ENCODE measurements at regions not wholly inside any gene's neighbourhood (a gene's known extent, or its start where the extent isn't known, plus 50 kb on each side); places are given as distances from the start of the nearest gene placed in this dataset.

DNA sequence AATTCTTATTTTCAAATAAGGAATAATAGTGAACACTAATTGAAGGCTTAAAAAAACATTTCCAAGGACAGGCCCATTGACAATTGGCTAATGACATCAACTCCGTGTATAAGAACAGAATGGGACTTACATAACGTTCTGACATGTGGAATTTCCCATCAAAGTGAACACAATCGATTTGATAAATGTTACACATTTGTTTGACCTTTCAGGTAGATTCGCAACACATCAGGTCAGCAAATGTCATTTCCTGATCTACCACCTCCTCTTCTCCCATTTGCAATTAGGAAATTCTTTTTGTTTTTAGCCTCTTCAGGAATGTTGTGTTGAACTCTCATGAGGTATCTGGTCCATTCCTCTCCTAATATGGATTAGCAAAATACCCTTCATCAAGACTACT lies 292.9 kb upstream of the SLC14A2 start:
- no peak for TF ChIP-seq SP1 (IDR thresholded peaks at IDR 0.05; ENCODE audit: low read depth)
- TF ChIP-seq, protein P1, sequence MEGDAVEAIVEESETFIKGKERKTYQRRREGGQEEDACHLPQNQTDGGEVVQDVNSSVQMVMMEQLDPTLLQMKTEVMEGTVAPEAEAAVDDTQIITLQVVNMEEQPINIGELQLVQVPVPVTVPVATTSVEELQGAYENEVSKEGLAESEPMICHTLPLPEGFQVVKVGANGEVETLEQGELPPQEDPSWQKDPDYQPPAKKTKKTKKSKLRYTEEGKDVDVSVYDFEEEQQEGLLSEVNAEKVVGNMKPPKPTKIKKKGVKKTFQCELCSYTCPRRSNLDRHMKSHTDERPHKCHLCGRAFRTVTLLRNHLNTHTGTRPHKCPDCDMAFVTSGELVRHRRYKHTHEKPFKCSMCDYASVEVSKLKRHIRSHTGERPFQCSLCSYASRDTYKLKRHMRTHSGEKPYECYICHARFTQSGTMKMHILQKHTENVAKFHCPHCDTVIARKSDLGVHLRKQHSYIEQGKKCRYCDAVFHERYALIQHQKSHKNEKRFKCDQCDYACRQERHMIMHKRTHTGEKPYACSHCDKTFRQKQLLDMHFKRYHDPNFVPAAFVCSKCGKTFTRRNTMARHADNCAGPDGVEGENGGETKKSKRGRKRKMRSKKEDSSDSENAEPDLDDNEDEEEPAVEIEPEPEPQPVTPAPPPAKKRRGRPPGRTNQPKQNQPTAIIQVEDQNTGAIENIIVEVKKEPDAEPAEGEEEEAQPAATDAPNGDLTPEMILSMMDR (IDR thresholded peaks at IDR 0.05 in 2 of 3, conservative IDR thresholded peaks at IDR 0.05 in 1 of 3; ENCODE audit: borderline replicate concordance in 1 of 3, insufficient read depth in 1 of 3, low read depth in 2 of 3, low read length in 2 of 3): no peak
